Type B pancreatic cell (in vitro differentiated cells): ENCODE measurements at regions not wholly inside any gene's neighbourhood (a gene's known extent, or its start where the extent isn't known, plus 50 kb on each side); places are given as distances from the start of the nearest gene placed in this dataset.
"Not testable (repeated sequence)": the region's sequence is repeated elsewhere in the genome, so short reads cannot be mapped to it uniquely, and the experiment has no call there.

ENCODE experiments used
- DNase-seq: peaks from one replicate; pipeline ENCODE4 v3.0.0; 2021; ENCODE audit warnings: mixed read lengths; ENCODE audit not compliant: unreplicated experiment; ENCODE audit errors: extremely low spot score
- H3K27ac Mint-ChIP-seq: 2 replicates; pipeline ENCODE4 v1.8.0; 2021; ENCODE audit warnings: mild to moderate bottlenecking, mixed read lengths
- H3K27me3 Mint-ChIP-seq: 2 replicates; pipeline ENCODE4 v1.8.0; 2021; ENCODE audit warnings: mixed read lengths
- H3K36me3 Mint-ChIP-seq: 2 replicates; pipeline ENCODE4 v1.8.0; 2021; ENCODE audit warnings: mixed read lengths
- H3K4me1 Mint-ChIP-seq: one replicate; pipeline ENCODE4 v1.8.0; 2021; ENCODE audit warnings: mixed read lengths; ENCODE audit not compliant: unreplicated experiment
- H3K4me3 Mint-ChIP-seq: 2 replicates; pipeline ENCODE4 v1.8.0; 2021; ENCODE audit warnings: mild to moderate bottlenecking, mixed read lengths
- H3K9me3 Mint-ChIP-seq: 2 replicates; pipeline ENCODE4 v1.8.0; 2021; ENCODE audit warnings: mixed read lengths
- CTCF ChIP-seq: fragments of 200-600 bp; sonication (generic); conservative IDR thresholded peaks from 2 replicates; pipeline ENCODE4 v1.5.0; 2021; ENCODE audit warnings: antibody characterized with exemption, mild to moderate bottlenecking

DNA sequence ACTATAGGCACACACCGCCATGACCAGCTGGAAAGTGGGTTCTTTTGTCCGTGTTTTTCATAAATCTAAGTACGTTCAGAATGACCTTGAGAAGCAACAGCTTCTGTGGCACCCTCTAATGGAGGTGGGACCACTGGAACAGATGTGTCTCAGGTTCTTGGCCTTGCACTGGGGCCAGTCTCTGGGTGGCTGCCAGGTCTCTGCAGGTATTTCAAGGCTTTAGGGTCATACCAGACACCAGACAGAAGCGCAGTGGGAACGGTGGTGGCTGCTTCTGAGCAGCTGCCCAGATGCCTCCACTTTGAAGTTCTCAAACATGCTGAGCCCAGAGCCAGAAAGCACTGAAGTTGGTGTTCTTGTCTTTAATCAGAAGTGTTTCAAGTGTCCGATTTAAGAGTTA lies 75.0 kb upstream of the RBM19 start:
- H3K27ac Mint-ChIP-seq, result no peak overlapping the region
- H3K36me3 Mint-ChIP-seq, result no peaks in the 10 kb centered on the region
- TF ChIP-seq CTCF, result no peak
- H3K4me3 Mint-ChIP-seq, result no peak overlapping the region
- DNase-seq, result no peak
- H3K27me3 Mint-ChIP-seq, result peaks cover 35% of the 10 kb centered on the region
- H3K9me3 Mint-ChIP-seq, result no peaks in the 10 kb centered on the region
- no peaks in the 10 kb centered on the region for H3K4me1 Mint-ChIP-seq

DNA sequence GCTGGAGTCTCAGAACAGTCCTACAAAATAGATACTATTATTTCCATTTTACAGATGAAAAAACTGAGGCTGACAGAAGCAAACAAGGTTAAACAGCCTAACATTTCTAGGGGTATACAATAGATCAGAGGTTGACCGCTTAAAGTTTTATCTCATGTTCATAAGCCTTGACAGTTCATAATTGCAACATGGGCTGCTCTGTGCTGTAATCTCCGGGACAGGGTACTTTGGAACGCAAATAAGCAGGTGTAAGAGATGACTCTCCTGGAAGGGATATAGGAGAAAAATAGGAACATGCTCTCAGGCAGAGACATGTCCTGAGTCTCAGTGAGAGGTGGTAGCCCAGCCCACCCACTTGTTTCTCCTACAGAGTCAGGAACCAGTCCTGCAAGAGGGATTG lies 72.8 kb upstream of the RBM19 start:
- Mint-ChIP-seq H3K9me3 (no peaks in the 10 kb centered on the region), H3K27me3 (peaks cover 36% of the 10 kb centered on the region), H3K27ac (no peak overlapping the region), H3K4me3 (no peak overlapping the region), H3K4me1 (no peaks in the 10 kb centered on the region), H3K36me3 (no peaks in the 10 kb centered on the region)
- no peak for TF ChIP-seq CTCF
- DNase-seq, result no peak

- no peak overlapping the region for H3K27ac Mint-ChIP-seq
- H3K36me3 Mint-ChIP-seq, result no peaks in the 10 kb centered on the region
- no peaks in the 10 kb centered on the region for H3K4me1 Mint-ChIP-seq
- H3K4me3 Mint-ChIP-seq, result no peak overlapping the region
- no peak for DNase-seq
- H3K27me3 Mint-ChIP-seq, result peaks cover 51% of the 10 kb centered on the region
- no peak for TF ChIP-seq CTCF
- no peaks in the 10 kb centered on the region for H3K9me3 Mint-ChIP-seq
Measured at GRCh38 chr12:114032801-114033200, 66.7 kb upstream of the RBM19 start.

- H3K36me3 Mint-ChIP-seq, result no peaks in the 10 kb centered on the region
- peaks cover 49% of the 10 kb centered on the region for H3K27me3 Mint-ChIP-seq
- DNase-seq, result no peak
- H3K4me3 Mint-ChIP-seq, result no peak overlapping the region
- no peak for TF ChIP-seq CTCF
- no peaks in the 10 kb centered on the region for H3K9me3 Mint-ChIP-seq
- H3K27ac Mint-ChIP-seq, result no peak overlapping the region
- no peaks in the 10 kb centered on the region for H3K4me1 Mint-ChIP-seq
Measured at GRCh38 chr12:114030451-114030850, 64.3 kb upstream of the RBM19 start.

DNA sequence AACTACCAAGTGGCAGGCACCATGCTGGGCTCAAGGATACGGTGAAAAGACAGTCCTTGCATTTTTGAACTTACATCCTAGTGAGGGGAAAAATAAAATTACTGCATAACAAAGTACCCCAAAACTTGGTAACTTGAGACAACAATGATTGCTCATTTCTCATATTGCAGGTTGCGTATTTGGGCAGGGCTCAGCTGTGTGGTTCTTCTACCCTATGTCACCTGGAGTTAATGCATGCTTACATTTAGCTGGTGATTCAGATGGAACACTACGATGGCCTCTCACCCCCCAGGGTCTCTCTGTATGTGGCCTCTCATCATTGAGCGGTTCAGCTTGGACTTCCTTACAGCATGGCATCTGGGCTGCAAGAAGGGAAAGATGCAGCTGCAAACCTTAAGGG lies 60.7 kb upstream of the RBM19 start:
- Mint-ChIP-seq H3K27me3 (peaks cover 48% of the 10 kb centered on the region), H3K27ac (no peak overlapping the region), H3K9me3 (no peaks in the 10 kb centered on the region), H3K4me3 (no peak overlapping the region), H3K36me3 (no peaks in the 10 kb centered on the region), H3K4me1 (no peaks in the 10 kb centered on the region)
- no peak for TF ChIP-seq CTCF
- no peak for DNase-seq

DNA sequence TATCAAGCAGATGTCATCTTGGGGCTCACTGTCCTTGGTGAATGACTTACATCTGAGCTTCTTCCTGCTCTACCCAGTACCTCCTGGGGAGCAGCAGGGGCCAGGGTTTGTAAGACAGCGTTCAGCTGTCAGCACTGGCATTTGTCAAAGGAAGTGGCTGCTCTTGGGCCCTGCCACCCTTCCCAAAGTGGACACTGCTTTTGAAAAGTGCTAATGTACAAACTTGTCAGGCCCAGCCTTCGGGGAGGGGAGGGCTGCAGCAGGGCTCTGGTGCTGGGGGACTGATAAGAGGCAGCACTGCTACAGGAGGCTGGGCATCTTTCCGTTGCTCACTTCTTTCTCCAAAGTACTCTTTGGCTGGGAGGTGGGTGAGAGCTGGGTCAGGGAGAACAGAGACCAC lies 59.8 kb upstream of the RBM19 start:
- no peak for DNase-seq
- peaks cover 43% of the 10 kb centered on the region for H3K27me3 Mint-ChIP-seq
- H3K36me3 Mint-ChIP-seq, result no peaks in the 10 kb centered on the region
- H3K4me1 Mint-ChIP-seq, result no peaks in the 10 kb centered on the region
- no peak overlapping the region for H3K27ac Mint-ChIP-seq
- no peak for TF ChIP-seq CTCF
- no peaks in the 10 kb centered on the region for H3K9me3 Mint-ChIP-seq
- no peak overlapping the region for H3K4me3 Mint-ChIP-seq

DNA sequence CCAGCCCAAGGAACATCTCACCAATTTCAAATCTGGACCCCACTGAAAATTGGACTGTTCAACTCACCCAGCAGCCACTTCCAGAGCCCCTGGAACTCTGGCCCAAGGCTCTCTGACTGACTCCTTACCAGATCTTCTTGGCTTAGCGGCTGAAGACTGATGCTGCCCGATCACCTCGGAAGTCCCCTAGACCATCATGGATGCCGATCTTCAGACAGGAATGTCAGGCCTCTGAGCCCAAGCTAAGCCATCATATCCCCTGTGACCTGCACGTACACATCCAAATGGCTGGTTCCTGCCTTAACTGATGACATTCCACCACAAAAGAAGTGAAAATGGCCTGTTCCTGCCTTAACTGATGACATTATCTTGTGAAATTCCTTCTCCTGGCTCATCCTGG lies 56.0 kb upstream of the RBM19 start:
- not testable (repeated sequence) for H3K36me3 Mint-ChIP-seq, H3K4me1 Mint-ChIP-seq, H3K4me3 Mint-ChIP-seq, H3K27ac Mint-ChIP-seq, H3K9me3 Mint-ChIP-seq, DNase-seq
- H3K27me3 Mint-ChIP-seq, result peaks cover 50% of the 10 kb centered on the region
